ENCODE measurements at regions not wholly inside any gene's neighbourhood (a gene's known extent, or its start where the extent isn't known, plus 50 kb on each side); places are given as distances from the start of the nearest gene placed in this dataset.

GRCh38 chr17:15038656-15039055, 226.5 kb downstream of the PMP22 start:
- H3K4me1 ChIP-seq (ENCODE audit: control insufficient read depth, insufficient read depth, low read length) = no peaks in the 10 kb centered on the region
- H3K9ac ChIP-seq (ENCODE audit: low read depth, low read length) = no peak overlapping the region
- no peaks in the 10 kb centered on the region for H3K9me3 ChIP-seq (replicated peaks; ENCODE audit: low read length)
- H3K4me3 ChIP-seq (ENCODE audit: low read length) = no peak overlapping the region
- no peaks in the 10 kb centered on the region for H3K36me3 ChIP-seq (ENCODE audit: insufficient read depth, low read length)
- H3K4me2 ChIP-seq (ENCODE audit: low read length) = no peak overlapping the region
- peaks cover under 1% of the 10 kb centered on the region for H3K27me3 ChIP-seq (ENCODE audit: control insufficient read depth, insufficient read depth, low read length)

DNA sequence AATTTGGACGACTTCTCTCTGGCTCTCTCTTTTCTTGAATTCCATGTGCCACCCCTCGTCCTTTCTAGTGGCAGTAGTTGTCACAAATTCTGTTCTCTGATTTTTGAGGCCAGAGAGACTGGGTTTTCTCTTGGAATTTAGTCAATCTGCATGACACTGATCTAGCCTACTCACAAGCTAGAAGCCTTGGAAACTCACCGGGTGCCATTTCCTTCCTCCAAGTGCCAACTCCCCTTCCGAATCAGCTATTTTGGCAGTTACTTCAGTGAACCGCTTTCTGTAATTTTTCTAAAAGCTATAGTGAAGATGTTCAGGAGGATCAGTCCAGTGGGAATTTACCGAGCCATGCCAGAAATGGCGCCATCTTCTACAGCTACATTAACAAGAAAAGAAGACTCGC, 228.9 kb downstream of the PMP22 start:
- no peak overlapping the region for H3K4me3 ChIP-seq (ENCODE audit: low read length)
- H3K36me3 ChIP-seq (ENCODE audit: insufficient read depth, low read length) = no peaks in the 10 kb centered on the region
- H3K9ac ChIP-seq (ENCODE audit: low read depth, low read length) = no peak overlapping the region
- H3K27me3 ChIP-seq (ENCODE audit: control insufficient read depth, insufficient read depth, low read length) = peaks cover 16% of the 10 kb centered on the region
- H3K4me2 ChIP-seq (ENCODE audit: low read length) = no peak overlapping the region
- H3K9me3 ChIP-seq (replicated peaks; ENCODE audit: low read length) = no peaks in the 10 kb centered on the region
- no peaks in the 10 kb centered on the region for H3K4me1 ChIP-seq (ENCODE audit: control insufficient read depth, insufficient read depth, low read length)

- Histone ChIP-seq H3K4me1 (ENCODE audit: control insufficient read depth, insufficient read depth, low read length) (no peaks in the 10 kb centered on the region), H3K36me3 (ENCODE audit: insufficient read depth, low read length) (no peaks in the 10 kb centered on the region), H3K9me3 (replicated peaks; ENCODE audit: low read length) (no peaks in the 10 kb centered on the region)
Observed at GRCh38 chr17:15031975-15032374, 233.2 kb downstream of the PMP22 start.

GRCh38 chr17:15029469-15029868, 235.7 kb downstream of the PMP22 start:
- no peaks in the 10 kb centered on the region for H3K9me3 ChIP-seq (replicated peaks; ENCODE audit: low read length)
- H3K4me3 ChIP-seq (ENCODE audit: low read length) = no peak overlapping the region
- H3K27me3 ChIP-seq (ENCODE audit: control insufficient read depth, insufficient read depth, low read length) = peaks cover 22% of the 10 kb centered on the region
- no peaks in the 10 kb centered on the region for H3K36me3 ChIP-seq (ENCODE audit: insufficient read depth, low read length)
- no peak overlapping the region for H3K9ac ChIP-seq (ENCODE audit: low read depth, low read length)
- H3K4me1 ChIP-seq (ENCODE audit: control insufficient read depth, insufficient read depth, low read length) = no peaks in the 10 kb centered on the region
- no peak overlapping the region for H3K4me2 ChIP-seq (ENCODE audit: low read length)

More at GRCh38 chr17:15031975-15032374, 233.2 kb downstream of the PMP22 start:
- Histone ChIP-seq H3K4me2 (ENCODE audit: low read length) (no peak overlapping the region), H3K4me3 (ENCODE audit: low read length) (no peak overlapping the region), H3K27me3 (ENCODE audit: control insufficient read depth, insufficient read depth, low read length) (peaks cover 22% of the 10 kb centered on the region), H3K9ac (ENCODE audit: low read depth, low read length) (no peak overlapping the region)

- Histone ChIP-seq H3K9me3 (replicated peaks; ENCODE audit: low read length) (no peaks in the 10 kb centered on the region), H3K27me3 (ENCODE audit: control insufficient read depth, insufficient read depth, low read length) (peaks cover 14% of the 10 kb centered on the region), H3K4me2 (ENCODE audit: low read length) (no peak overlapping the region), H3K36me3 (ENCODE audit: insufficient read depth, low read length) (no peaks in the 10 kb centered on the region), H3K9ac (ENCODE audit: low read depth, low read length) (no peak overlapping the region), H3K4me3 (ENCODE audit: low read length) (no peak overlapping the region), H3K4me1 (ENCODE audit: control insufficient read depth, insufficient read depth, low read length) (no peaks in the 10 kb centered on the region)
Observed at GRCh38 chr17:15027853-15028252, 237.3 kb downstream of the PMP22 start.

DNA sequence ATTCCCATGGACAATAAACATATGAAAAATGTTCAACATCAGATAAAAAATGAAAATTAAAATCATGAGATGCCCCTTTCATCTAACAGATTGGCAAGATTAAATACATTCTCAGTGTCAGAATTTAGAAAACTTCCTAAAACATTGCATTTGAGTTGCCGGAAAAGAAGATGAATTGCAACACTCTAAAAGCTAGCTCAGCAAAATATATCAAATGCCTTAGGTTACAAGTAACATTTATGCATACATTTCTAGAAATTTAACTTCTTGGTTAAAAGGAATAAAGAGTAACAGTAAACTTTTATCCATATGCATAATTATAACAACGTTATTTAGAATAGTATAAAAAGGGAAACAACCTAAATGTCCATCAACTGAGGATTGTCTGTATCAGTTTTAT, 239.0 kb downstream of the PMP22 start:
- Histone ChIP-seq H3K36me3 (ENCODE audit: insufficient read depth, low read length) (no peaks in the 10 kb centered on the region), H3K4me1 (ENCODE audit: control insufficient read depth, insufficient read depth, low read length) (no peaks in the 10 kb centered on the region), H3K9ac (ENCODE audit: low read depth, low read length) (no peak overlapping the region), H3K4me3 (ENCODE audit: low read length) (no peak overlapping the region), H3K9me3 (replicated peaks; ENCODE audit: low read length) (no peaks in the 10 kb centered on the region), H3K4me2 (ENCODE audit: low read length) (no peak overlapping the region), H3K27me3 (ENCODE audit: control insufficient read depth, insufficient read depth, low read length) (peaks cover 5% of the 10 kb centered on the region)

GRCh38 chr17:15023589-15024336, 241.4 kb downstream of the PMP22 start:
- Histone ChIP-seq H3K4me1 (ENCODE audit: control insufficient read depth, insufficient read depth, low read length) (no peaks in the 10 kb centered on the region), H3K9ac (ENCODE audit: low read depth, low read length) (no peak overlapping the region), H3K9me3 (replicated peaks; ENCODE audit: low read length) (no peaks in the 10 kb centered on the region), H3K27me3 (ENCODE audit: control insufficient read depth, insufficient read depth, low read length) (no peaks in the 10 kb centered on the region), H3K4me3 (ENCODE audit: low read length) (no peak overlapping the region), H3K4me2 (ENCODE audit: low read length) (no peak overlapping the region), H3K36me3 (ENCODE audit: insufficient read depth, low read length) (no peaks in the 10 kb centered on the region)

- Histone ChIP-seq H3K4me1 (ENCODE audit: control insufficient read depth, insufficient read depth, low read length) (no peaks in the 10 kb centered on the region), H3K36me3 (ENCODE audit: insufficient read depth, low read length) (no peaks in the 10 kb centered on the region)
Observed at GRCh38 chr17:15019158-15019557, 246.0 kb downstream of the PMP22 start.

GRCh38 chr17:15012351-15012980, 252.7 kb downstream of the PMP22 start:
- H3K4me3 ChIP-seq (ENCODE audit: low read length) = no peak overlapping the region
- H3K4me2 ChIP-seq (ENCODE audit: low read length) = no peak overlapping the region
- no peaks in the 10 kb centered on the region for H3K27me3 ChIP-seq (ENCODE audit: control insufficient read depth, insufficient read depth, low read length)
- no peaks in the 10 kb centered on the region for H3K4me1 ChIP-seq (ENCODE audit: control insufficient read depth, insufficient read depth, low read length)
- H3K36me3 ChIP-seq (ENCODE audit: insufficient read depth, low read length) = no peaks in the 10 kb centered on the region
- no peak overlapping the region for H3K9ac ChIP-seq (ENCODE audit: low read depth, low read length)
- H3K9me3 ChIP-seq (replicated peaks; ENCODE audit: low read length) = no peaks in the 10 kb centered on the region

More at GRCh38 chr17:15019158-15019557, 246.0 kb downstream of the PMP22 start:
- Histone ChIP-seq H3K4me2 (ENCODE audit: low read length) (no peak overlapping the region), H3K9me3 (replicated peaks; ENCODE audit: low read length) (no peaks in the 10 kb centered on the region), H3K27me3 (ENCODE audit: control insufficient read depth, insufficient read depth, low read length) (no peaks in the 10 kb centered on the region), H3K9ac (ENCODE audit: low read depth, low read length) (no peak overlapping the region), H3K4me3 (ENCODE audit: low read length) (no peak overlapping the region)

- no peaks in the 10 kb centered on the region for H3K36me3 ChIP-seq (ENCODE audit: insufficient read depth, low read length)
- no peak overlapping the region for H3K4me3 ChIP-seq (ENCODE audit: low read length)
- no peak overlapping the region for H3K4me2 ChIP-seq (ENCODE audit: low read length)
- H3K27me3 ChIP-seq (ENCODE audit: control insufficient read depth, insufficient read depth, low read length) = no peaks in the 10 kb centered on the region
- H3K4me1 ChIP-seq (ENCODE audit: control insufficient read depth, insufficient read depth, low read length) = no peaks in the 10 kb centered on the region
- H3K9me3 ChIP-seq (replicated peaks; ENCODE audit: low read length) = no peaks in the 10 kb centered on the region
- no peak overlapping the region for H3K9ac ChIP-seq (ENCODE audit: low read depth, low read length)
Observed at GRCh38 chr17:15009087-15009486, 256.0 kb downstream of the PMP22 start.

DNA sequence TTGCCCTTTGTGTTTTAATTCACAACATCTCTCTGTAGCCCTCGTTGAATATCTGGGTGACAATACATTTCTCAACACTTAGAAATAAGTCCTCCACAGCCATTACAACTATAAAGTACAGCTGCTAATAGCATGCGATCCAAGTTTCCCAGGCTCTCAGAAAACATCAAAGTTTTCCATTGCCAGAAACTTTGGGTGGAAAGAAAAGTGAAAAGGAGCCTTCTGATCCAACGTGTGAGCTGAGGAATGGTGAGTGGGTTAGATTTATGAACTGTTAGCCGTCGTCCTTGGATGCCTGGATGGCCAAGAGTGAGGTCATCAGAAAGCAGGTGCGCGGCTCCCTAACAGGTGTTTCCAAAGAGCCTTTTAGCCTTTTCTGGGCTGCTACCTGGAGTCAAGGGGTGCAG, 258.0 kb downstream of the PMP22 start:
- H3K9me3 ChIP-seq (replicated peaks; ENCODE audit: low read length) = no peaks in the 10 kb centered on the region
- H3K4me2 ChIP-seq (ENCODE audit: low read length) = no peak overlapping the region
- no peaks in the 10 kb centered on the region for H3K36me3 ChIP-seq (ENCODE audit: insufficient read depth, low read length)
- no peaks in the 10 kb centered on the region for H3K27me3 ChIP-seq (ENCODE audit: control insufficient read depth, insufficient read depth, low read length)
- H3K4me1 ChIP-seq (ENCODE audit: control insufficient read depth, insufficient read depth, low read length) = no peaks in the 10 kb centered on the region
- no peak overlapping the region for H3K9ac ChIP-seq (ENCODE audit: low read depth, low read length)
- H3K4me3 ChIP-seq (ENCODE audit: low read length) = no peak overlapping the region

Data from skeletal muscle satellite cell (primary cell).